ENCODE measurements at regions not wholly inside any gene's neighbourhood (a gene's known extent, or its start where the extent isn't known, plus 50 kb on each side); places are given as distances from the start of the nearest gene placed in this dataset.

GRCh38 chr2:228942856-228943255 lies 328.2 kb downstream of the PID1 start:
- CTCF ChIA-PET: no interaction called here
- H3K27me3 Mint-ChIP-seq: no peaks in the 10 kb centered on the region
- Histone ChIP-seq H3K9me3 (ENCODE audit: control insufficient read depth in 1 of 2, insufficient read depth in 1 of 2, low read length in 2 of 2) (peaks cover 0 to 5% of the 10 kb centered on the region in 2 experiments), H3K27me3 (ENCODE audit: control insufficient read depth in 1 of 2, insufficient read depth in 2 of 2, low read length in 2 of 2) (no peaks in the 10 kb centered on the region), H3K36me3 (ENCODE audit: insufficient read depth, low read length) (no peaks in the 10 kb centered on the region), H3K4me1 (ENCODE audit: insufficient read depth, low read length) (no peaks in the 10 kb centered on the region), H3K4me3 (ENCODE audit: low read length) (no peak overlapping the region), H3K27ac (ENCODE audit: low read depth in 1 of 2, low read length in 2 of 2) (no peak overlapping the region)
- no peak overlapping the region for H3K4me3 Mint-ChIP-seq
- TF ChIP-seq CTCF (IDR thresholded peaks at IDR 0.05): no peak
- H3K27ac Mint-ChIP-seq: no peak overlapping the region
- H3K9me3 Mint-ChIP-seq: peaks cover 14% of the 10 kb centered on the region
- DNase-seq (no peak), ATAC-seq (ENCODE audit: poor library complexity) (no peak)
- POLR2A ChIA-PET: interaction anchor here (0.6 kb wide), 1 partner anchor 1245 kb away, joined by 3 read pairs; no protein-coding TSS in a partner anchor
- intact Hi-C loops (cut with DNase I, micrococcal nuclease): no loop called here
- no peaks in the 10 kb centered on the region for H3K36me3 Mint-ChIP-seq (ENCODE audit: low read depth)
- no peaks in the 10 kb centered on the region for H3K4me1 Mint-ChIP-seq (ENCODE audit: low read depth)

- Mint-ChIP-seq H3K4me3 (no peak overlapping the region), H3K27me3 (no peaks in the 10 kb centered on the region), H3K27ac (no peak overlapping the region), H3K9me3 (peaks cover 21% of the 10 kb centered on the region), H3K4me1 (ENCODE audit: low read depth) (no peaks in the 10 kb centered on the region), H3K36me3 (ENCODE audit: low read depth) (no peaks in the 10 kb centered on the region)
- no peak for TF ChIP-seq CTCF (IDR thresholded peaks at IDR 0.05)
- Histone ChIP-seq H3K4me3 (ENCODE audit: low read length) (no peak overlapping the region), H3K9me3 (ENCODE audit: control insufficient read depth in 1 of 2, insufficient read depth in 1 of 2, low read length in 2 of 2) (peaks cover 0 to 5% of the 10 kb centered on the region in 2 experiments), H3K27me3 (ENCODE audit: control insufficient read depth in 1 of 2, insufficient read depth in 2 of 2, low read length in 2 of 2) (no peaks in the 10 kb centered on the region), H3K27ac (ENCODE audit: low read depth in 1 of 2, low read length in 2 of 2) (no peak overlapping the region), H3K36me3 (ENCODE audit: insufficient read depth, low read length) (no peaks in the 10 kb centered on the region), H3K4me1 (ENCODE audit: insufficient read depth, low read length) (no peaks in the 10 kb centered on the region)
- CTCF ChIA-PET: no interaction called here
- ATAC-seq (ENCODE audit: poor library complexity) (no peak), DNase-seq (no peak)
- intact Hi-C loops (cut with DNase I, micrococcal nuclease): no loop called here
- POLR2A ChIA-PET: no interaction called here
Measured at GRCh38 chr2:228938629-228939028, 332.5 kb downstream of the PID1 start.

- H3K27ac Mint-ChIP-seq: no peak overlapping the region
- no peaks in the 10 kb centered on the region for H3K4me1 Mint-ChIP-seq (ENCODE audit: low read depth)
- H3K4me1 ChIP-seq (ENCODE audit: insufficient read depth, low read length): no peaks in the 10 kb centered on the region
- no peak overlapping the region for H3K4me3 Mint-ChIP-seq
- H3K36me3 ChIP-seq (ENCODE audit: insufficient read depth, low read length): no peaks in the 10 kb centered on the region
- ChIA-PET CTCF (no interaction called here), POLR2A (no interaction called here)
- H3K4me3 ChIP-seq (ENCODE audit: low read length): no peak overlapping the region
- no peaks in the 10 kb centered on the region for H3K27me3 ChIP-seq (ENCODE audit: control insufficient read depth in 1 of 2, insufficient read depth in 2 of 2, low read length in 2 of 2)
- no peaks in the 10 kb centered on the region for H3K36me3 Mint-ChIP-seq (ENCODE audit: low read depth)
- no peaks in the 10 kb centered on the region for H3K27me3 Mint-ChIP-seq
- DNase-seq: no peak
- no peak overlapping the region for H3K27ac ChIP-seq (ENCODE audit: low read depth in 1 of 2, low read length in 2 of 2)
- TF ChIP-seq CTCF (IDR thresholded peaks at IDR 0.05): no peak
- intact Hi-C loops (cut with DNase I, micrococcal nuclease): no loop called here
- no peaks in the 10 kb centered on the region for H3K9me3 ChIP-seq (ENCODE audit: control insufficient read depth in 1 of 2, insufficient read depth in 1 of 2, low read length in 2 of 2)
- ATAC-seq (ENCODE audit: poor library complexity): no peak
- peaks cover 4% of the 10 kb centered on the region for H3K9me3 Mint-ChIP-seq
Measured at GRCh38 chr2:228927028-228928010, 343.8 kb downstream of the PID1 start.

Measured in CD4-positive, alpha-beta T cell (primary cell).